ENCODE measurements at regions not wholly inside any gene's neighbourhood (a gene's known extent, or its start where the extent isn't known, plus 50 kb on each side); places are given as distances from the start of the nearest gene placed in this dataset.

DNA sequence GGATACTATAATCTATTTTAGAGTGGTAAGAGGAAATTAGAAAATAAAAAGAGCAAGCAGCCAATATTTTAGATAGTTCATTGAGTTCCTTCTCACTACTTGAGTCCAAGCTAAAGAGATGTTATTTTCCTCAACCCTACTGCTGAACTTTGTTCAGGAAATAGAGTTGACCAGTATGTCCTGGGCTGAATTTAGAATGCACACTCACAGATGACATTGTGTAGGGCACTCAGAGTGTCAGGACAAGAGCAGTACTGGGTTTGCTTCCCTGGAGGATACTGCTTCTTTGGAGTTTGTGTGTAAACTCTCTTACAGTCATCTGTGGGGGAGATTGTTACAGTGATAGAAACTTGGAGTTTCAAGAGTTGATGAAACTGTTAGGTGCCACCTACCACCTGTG lies 80.0 kb upstream of the AGBL1 start:
- no peaks in the 10 kb centered on the region for H3K79me2 ChIP-seq (ENCODE audit: insufficient read depth)
- H3K27me3 ChIP-seq (ENCODE audit: insufficient read depth) = no peaks in the 10 kb centered on the region
- H4K20me1 ChIP-seq (ENCODE audit: insufficient read depth) = no peaks in the 10 kb centered on the region
- no peaks in the 10 kb centered on the region for H3F3A ChIP-seq (replicated peaks; ENCODE audit: insufficient read depth)
- DNase-seq = no peak
- H3K9me3 ChIP-seq = no peaks in the 10 kb centered on the region
- no peak overlapping the region for H3K9ac ChIP-seq
- no peak overlapping the region for H3K4me3 ChIP-seq (ENCODE audit: low read depth in 2 of 2, low read length in 1 of 2)
- H3K36me3 ChIP-seq (replicated peaks in 1 of 2; ENCODE audit: control insufficient read depth in 1 of 2, insufficient read depth in 2 of 2, low read length in 1 of 2) = no peaks in the 10 kb centered on the region
- ChIA-PET CTCF (no interaction called here), POLR2A (no interaction called here)
- no peaks in the 10 kb centered on the region for H3K9me2 ChIP-seq
- H3K4me1 ChIP-seq (ENCODE audit: control insufficient read depth in 1 of 2, insufficient read depth in 2 of 2, low read depth in 1 of 2, low read length in 1 of 2) = no peaks in the 10 kb centered on the region; a peak in 2 of 4 replicates
- no peak overlapping the region for H2AFZ ChIP-seq (ENCODE audit: low read depth)
- H3K4me2 ChIP-seq = no peak overlapping the region
- H3K27ac ChIP-seq (ENCODE audit: low read depth in 2 of 2, low read length in 1 of 2) = no peak overlapping the region
- TF ChIP-seq, protein P1, sequence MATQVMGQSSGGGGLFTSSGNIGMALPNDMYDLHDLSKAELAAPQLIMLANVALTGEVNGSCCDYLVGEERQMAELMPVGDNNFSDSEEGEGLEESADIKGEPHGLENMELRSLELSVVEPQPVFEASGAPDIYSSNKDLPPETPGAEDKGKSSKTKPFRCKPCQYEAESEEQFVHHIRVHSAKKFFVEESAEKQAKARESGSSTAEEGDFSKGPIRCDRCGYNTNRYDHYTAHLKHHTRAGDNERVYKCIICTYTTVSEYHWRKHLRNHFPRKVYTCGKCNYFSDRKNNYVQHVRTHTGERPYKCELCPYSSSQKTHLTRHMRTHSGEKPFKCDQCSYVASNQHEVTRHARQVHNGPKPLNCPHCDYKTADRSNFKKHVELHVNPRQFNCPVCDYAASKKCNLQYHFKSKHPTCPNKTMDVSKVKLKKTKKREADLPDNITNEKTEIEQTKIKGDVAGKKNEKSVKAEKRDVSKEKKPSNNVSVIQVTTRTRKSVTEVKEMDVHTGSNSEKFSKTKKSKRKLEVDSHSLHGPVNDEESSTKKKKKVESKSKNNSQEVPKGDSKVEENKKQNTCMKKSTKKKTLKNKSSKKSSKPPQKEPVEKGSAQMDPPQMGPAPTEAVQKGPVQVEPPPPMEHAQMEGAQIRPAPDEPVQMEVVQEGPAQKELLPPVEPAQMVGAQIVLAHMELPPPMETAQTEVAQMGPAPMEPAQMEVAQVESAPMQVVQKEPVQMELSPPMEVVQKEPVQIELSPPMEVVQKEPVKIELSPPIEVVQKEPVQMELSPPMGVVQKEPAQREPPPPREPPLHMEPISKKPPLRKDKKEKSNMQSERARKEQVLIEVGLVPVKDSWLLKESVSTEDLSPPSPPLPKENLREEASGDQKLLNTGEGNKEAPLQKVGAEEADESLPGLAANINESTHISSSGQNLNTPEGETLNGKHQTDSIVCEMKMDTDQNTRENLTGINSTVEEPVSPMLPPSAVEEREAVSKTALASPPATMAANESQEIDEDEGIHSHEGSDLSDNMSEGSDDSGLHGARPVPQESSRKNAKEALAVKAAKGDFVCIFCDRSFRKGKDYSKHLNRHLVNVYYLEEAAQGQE (IDR thresholded peaks at IDR 0.05; ENCODE audit: low read depth, low read length) = no peak
- TF ChIP-seq MEF2A (IDR thresholded peaks at IDR 0.05; ENCODE audit: borderline replicate concordance, low read depth) = no peak
- no peak for TF ChIP-seq JUND (IDR thresholded peaks at IDR 0.05)
- TF ChIP-seq, protein P2, sequence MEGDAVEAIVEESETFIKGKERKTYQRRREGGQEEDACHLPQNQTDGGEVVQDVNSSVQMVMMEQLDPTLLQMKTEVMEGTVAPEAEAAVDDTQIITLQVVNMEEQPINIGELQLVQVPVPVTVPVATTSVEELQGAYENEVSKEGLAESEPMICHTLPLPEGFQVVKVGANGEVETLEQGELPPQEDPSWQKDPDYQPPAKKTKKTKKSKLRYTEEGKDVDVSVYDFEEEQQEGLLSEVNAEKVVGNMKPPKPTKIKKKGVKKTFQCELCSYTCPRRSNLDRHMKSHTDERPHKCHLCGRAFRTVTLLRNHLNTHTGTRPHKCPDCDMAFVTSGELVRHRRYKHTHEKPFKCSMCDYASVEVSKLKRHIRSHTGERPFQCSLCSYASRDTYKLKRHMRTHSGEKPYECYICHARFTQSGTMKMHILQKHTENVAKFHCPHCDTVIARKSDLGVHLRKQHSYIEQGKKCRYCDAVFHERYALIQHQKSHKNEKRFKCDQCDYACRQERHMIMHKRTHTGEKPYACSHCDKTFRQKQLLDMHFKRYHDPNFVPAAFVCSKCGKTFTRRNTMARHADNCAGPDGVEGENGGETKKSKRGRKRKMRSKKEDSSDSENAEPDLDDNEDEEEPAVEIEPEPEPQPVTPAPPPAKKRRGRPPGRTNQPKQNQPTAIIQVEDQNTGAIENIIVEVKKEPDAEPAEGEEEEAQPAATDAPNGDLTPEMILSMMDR (IDR thresholded peaks at IDR 0.05) = no peak
- no peak for TF ChIP-seq GATA2 (CRISPR knock-in tag; IDR thresholded peaks at IDR 0.05)
- TF ChIP-seq YY1 (IDR thresholded peaks at IDR 0.05; ENCODE audit: low read depth) = no peak
- TF ChIP-seq FOXM1 (IDR thresholded peaks at IDR 0.05; ENCODE audit: low read depth) = no peak
- no peak for TF ChIP-seq TCF12 (IDR thresholded peaks at IDR 0.05)
- TF ChIP-seq FOXJ3 (CRISPR knock-in tag; IDR thresholded peaks at IDR 0.05) = no peak
- no peak for TF ChIP-seq CHD2 (IDR thresholded peaks at IDR 0.05; ENCODE audit: low read length, partially characterized antibody)
- no peak for TF ChIP-seq SMC3 (IDR thresholded peaks at IDR 0.05; ENCODE audit: low read depth, low read length)
- no peak for TF ChIP-seq POLR2AphosphoS5 (IDR thresholded peaks at IDR 0.05; ENCODE audit: low read depth, low read length)
- TF ChIP-seq, protein P3, sequence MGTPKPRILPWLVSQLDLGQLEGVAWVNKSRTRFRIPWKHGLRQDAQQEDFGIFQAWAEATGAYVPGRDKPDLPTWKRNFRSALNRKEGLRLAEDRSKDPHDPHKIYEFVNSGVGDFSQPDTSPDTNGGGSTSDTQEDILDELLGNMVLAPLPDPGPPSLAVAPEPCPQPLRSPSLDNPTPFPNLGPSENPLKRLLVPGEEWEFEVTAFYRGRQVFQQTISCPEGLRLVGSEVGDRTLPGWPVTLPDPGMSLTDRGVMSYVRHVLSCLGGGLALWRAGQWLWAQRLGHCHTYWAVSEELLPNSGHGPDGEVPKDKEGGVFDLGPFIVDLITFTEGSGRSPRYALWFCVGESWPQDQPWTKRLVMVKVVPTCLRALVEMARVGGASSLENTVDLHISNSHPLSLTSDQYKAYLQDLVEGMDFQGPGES (IDR thresholded peaks at IDR 0.05; ENCODE audit: low read depth, low read length) = no peak
- no peak for TF ChIP-seq RFX5 (IDR thresholded peaks at IDR 0.05; ENCODE audit: low read length)
- TF ChIP-seq RXRA (IDR thresholded peaks at IDR 0.05; ENCODE audit: borderline replicate concordance, low read depth) = no peak
- no peak for TF ChIP-seq EZH2phosphoT487 (IDR thresholded peaks at IDR 0.05; ENCODE audit: borderline replicate concordance, low read depth)
- TF ChIP-seq, protein P4, sequence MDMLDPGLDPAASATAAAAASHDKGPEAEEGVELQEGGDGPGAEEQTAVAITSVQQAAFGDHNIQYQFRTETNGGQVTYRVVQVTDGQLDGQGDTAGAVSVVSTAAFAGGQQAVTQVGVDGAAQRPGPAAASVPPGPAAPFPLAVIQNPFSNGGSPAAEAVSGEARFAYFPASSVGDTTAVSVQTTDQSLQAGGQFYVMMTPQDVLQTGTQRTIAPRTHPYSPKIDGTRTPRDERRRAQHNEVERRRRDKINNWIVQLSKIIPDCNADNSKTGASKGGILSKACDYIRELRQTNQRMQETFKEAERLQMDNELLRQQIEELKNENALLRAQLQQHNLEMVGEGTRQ (IDR thresholded peaks at IDR 0.05; ENCODE audit: borderline replicate concordance, low read depth, low read length) = no peak

Measured in SK-N-SH (cell line).